ENCODE measurements at regions not wholly inside any gene's neighbourhood (a gene's known extent, or its start where the extent isn't known, plus 50 kb on each side); places are given as distances from the start of the nearest gene placed in this dataset.

- intact Hi-C loops (cut with micrococcal nuclease) = no loop called here
These were observed 189.8 kb upstream of the GRIK2 start for GRCh38 chr6:101203664-101204063.

DNA sequence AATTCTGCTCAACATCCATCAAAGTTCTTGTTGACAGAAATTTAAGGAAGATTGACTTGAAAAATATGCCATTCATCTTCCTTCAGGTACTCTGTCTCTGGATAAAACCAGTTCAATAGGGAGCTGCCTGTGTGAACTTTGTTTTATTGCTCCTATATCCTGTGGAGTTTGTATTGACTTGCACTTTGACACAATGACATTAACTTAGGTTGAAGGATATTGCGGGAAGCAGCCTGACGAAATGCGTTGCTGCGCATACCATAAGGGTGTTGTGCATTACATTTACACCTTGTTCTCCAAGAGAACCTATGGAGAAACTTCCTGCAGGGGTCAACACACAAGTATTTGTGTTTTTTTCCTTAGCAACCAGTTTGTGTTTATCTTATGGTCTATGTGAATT, 185.4 kb upstream of the GRIK2 start:
- intact Hi-C loops (cut with micrococcal nuclease) = no loop called here

DNA sequence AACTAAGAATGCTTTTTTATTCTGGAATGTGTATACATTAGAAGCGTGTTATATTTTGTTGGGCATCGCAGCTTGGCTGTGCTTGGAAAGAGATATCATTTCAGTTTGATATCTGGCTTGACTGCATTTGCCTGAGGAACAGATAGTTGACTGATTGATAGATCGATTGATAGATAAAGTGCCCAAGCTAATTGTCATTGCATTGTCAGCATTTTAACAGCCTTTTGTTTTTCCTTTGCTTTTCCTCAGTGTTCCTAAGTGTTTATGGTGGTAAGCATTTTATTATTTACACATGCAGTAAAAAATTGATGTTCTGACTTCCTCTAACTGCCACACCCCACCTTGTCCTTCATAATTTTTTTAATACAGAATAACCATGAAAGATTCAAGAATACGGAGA, 180.9 kb upstream of the GRIK2 start:
- intact Hi-C loops (cut with micrococcal nuclease) = no loop called here

GRCh38 chr6:101222007-101222406, 171.5 kb upstream of the GRIK2 start:
- intact Hi-C loops (cut with micrococcal nuclease) = no loop called here

GRCh38 chr6:101224751-101225150, 168.8 kb upstream of the GRIK2 start:
- intact Hi-C loops (cut with micrococcal nuclease) = no loop called here

GRCh38 chr6:101226677-101227135, 166.8 kb upstream of the GRIK2 start:
- intact Hi-C loops (cut with micrococcal nuclease) = no loop called here

- intact Hi-C loops (cut with micrococcal nuclease) = no loop called here
These were observed 162.6 kb upstream of the GRIK2 start for GRCh38 chr6:101230866-101231265.

- intact Hi-C loops (cut with micrococcal nuclease) = no loop called here
These were observed 161.8 kb upstream of the GRIK2 start for GRCh38 chr6:101231606-101232235.

DNA sequence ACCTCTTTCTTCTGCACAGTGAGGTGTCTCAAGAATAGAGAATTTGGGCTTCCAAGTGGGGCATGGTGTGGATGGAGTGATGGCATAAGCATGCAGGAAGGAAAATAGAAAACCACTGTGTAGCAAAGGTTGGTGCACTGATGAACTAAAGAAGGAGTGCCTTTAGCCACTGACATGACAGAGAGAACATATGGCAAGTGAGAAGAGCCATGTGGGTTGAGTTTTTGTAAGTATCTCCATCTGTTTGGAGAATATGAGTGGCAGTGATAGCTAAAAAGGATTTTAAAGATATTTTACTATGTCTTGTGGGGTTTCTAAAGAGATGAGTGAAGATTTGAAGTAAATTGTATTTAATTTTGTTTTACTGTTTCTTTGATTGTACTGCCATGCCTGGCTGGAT, 160.5 kb upstream of the GRIK2 start:
- intact Hi-C loops (cut with micrococcal nuclease) = no loop called here

DNA sequence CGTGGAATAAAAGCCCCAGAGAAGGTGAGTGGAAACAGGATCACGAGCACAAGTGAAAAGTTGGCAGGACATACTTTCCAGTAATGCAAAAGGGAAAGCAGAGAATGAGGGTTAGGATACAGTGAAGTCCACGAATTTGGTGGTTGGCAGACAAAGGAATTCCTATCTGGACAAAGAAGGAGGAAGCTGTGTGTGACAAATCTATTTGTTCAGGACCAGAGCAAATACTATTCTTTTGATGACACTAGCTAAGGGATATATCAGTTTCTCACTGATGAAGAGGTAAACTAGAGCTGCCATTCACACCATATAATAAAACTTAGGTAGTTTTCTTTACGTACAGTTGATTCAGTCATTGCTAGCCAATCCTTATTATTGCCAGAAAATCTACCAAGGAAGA, 156.8 kb upstream of the GRIK2 start:
- intact Hi-C loops (cut with micrococcal nuclease) = no loop called here

- intact Hi-C loops (cut with micrococcal nuclease) = no loop called here
These were observed 152.1 kb upstream of the GRIK2 start for GRCh38 chr6:101241442-101241841.

- intact Hi-C loops (cut with micrococcal nuclease) = no loop called here
These were observed 144.0 kb upstream of the GRIK2 start for GRCh38 chr6:101249470-101249869.

DNA sequence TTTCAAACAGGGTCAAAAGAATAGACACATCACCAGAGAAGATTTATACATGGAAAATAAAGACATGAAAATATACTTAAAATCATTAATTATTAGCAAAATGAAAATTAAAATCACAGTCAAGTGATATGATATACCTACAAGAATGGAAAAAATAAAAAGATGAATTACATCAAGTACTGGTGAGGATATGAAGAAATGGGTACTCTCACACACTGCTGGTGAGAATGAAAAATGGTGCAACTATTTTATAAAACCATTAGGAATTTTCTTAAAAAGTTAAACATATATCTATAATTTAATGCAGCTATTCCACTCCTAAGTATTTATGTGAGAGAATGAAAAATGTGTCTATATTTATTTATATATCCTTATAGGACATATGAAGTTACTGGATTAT, 136.3 kb upstream of the GRIK2 start:
- intact Hi-C loops (cut with micrococcal nuclease) = no loop called here

- intact Hi-C loops (cut with micrococcal nuclease) = no loop called here
These were observed 134.0 kb upstream of the GRIK2 start for GRCh38 chr6:101259505-101259904.

DNA sequence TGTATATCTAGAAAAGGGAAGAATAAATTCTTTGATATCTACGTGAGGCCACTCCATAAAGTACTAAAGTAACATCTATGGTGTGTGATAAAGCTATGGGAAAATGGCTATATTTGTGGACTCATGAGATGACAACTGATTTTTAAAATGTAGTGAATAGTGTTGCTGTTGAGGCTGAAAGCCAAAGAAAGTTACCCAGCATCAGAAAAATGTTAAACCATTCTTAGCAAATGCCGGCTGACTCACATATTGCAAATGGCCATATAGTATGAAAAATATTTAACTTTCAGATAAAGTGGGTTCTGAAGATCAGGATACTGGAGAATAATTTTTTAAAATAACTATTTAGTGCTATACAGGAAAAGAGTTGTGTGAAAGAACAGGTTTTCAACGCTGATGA, 129.9 kb upstream of the GRIK2 start:
- intact Hi-C loops (cut with micrococcal nuclease) = no loop called here

DNA sequence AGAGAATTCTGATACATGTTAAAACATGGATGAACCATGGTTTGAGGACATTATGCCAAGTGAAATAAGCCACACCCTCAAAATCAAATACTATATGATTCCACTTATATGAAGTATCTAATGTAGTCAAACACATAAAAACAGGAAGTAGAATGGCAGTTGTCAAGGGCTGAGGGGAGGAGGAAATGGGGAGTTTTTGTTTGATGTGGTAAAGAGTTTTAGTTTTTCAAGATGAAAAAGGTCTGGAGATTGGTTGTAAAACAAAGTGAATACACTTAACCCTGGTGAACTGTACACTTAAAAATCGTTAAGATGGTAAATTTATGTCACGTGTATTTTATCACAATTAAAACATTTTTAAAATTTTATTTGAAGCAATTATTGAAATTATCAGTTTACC, 127.4 kb upstream of the GRIK2 start:
- intact Hi-C loops (cut with micrococcal nuclease) = no loop called here

DNA sequence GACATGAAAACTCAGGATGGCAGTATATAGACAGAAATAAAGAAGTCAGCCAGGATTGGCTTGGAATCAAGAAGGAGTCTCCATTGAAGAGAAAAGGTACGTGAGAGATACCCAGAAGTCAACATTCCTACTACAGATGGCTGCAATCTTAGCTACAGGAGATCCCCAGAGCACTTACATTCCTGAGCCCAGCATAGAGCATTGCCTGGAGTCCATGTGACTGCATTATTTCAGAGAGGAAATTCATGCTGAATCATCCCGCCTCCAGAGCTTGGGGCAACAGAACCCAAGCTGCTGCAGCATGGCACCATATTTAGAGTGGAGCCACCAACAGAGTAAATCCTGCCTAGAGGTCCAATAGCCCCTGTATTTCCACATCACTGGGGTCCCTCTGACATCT, 125.0 kb upstream of the GRIK2 start:
- intact Hi-C loops (cut with micrococcal nuclease) = no loop called here

DNA sequence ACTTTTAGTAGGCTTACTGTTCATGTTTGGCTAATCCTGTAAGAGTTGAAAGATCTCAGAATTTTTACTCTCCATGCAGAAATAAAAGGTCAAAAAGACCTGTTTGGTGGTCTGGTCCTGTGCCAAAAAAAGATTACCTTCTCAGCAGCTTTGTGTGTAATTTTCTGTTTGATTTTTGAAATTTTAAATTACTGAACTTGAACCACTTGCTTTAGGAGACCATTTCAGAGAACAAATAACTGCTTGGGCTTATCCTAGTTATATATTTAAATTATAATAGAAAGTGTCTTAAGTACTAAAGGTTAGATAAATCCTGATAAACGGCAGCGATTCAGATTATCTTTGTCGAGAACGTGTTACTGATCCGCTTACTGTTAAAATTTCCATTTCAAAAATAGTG, 118.3 kb upstream of the GRIK2 start:
- intact Hi-C loops (cut with micrococcal nuclease) = no loop called here

DNA sequence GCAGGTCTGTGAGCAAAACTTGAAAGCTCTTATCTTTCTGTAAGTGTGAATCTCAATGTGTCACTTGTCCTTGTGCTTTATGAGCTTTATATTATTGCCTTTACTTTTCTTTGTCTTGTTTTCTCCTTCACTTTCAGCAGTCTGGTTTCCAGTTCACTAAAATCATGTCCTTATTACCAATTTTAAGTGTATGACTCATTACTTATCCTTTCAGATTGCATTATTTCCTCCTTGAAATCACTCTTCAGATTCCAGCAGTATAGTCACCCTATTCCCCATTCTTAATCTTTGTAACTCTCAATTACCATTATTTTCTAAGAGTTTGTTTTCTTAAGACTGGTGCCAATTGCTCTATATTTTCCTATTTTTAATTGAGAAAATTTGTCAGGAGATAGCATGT, 117.4 kb upstream of the GRIK2 start:
- intact Hi-C loops (cut with micrococcal nuclease) = no loop called here

- intact Hi-C loops (cut with micrococcal nuclease) = no loop called here
These were observed 114.1 kb upstream of the GRIK2 start for GRCh38 chr6:101279410-101279809.

DNA sequence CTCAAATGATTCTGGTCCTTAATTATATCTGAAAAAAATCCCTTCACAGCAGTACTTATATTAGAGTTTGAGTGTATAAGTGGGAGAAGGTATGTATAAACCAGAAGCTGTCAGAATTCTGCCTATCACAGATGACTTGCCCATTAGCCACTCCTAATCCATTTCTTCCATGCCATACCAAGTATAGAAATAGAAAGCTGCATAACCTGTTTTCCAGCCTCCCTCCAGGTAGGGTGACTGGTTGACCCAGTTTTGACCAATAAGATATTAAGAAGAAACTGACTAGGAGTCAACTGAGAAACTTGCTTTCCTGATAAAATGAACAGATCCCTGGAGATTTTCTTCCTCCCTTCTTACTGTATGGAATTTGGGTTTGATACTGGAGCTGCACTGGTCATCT, 112.2 kb upstream of the GRIK2 start:
- intact Hi-C loops (cut with micrococcal nuclease) = no loop called here

DNA sequence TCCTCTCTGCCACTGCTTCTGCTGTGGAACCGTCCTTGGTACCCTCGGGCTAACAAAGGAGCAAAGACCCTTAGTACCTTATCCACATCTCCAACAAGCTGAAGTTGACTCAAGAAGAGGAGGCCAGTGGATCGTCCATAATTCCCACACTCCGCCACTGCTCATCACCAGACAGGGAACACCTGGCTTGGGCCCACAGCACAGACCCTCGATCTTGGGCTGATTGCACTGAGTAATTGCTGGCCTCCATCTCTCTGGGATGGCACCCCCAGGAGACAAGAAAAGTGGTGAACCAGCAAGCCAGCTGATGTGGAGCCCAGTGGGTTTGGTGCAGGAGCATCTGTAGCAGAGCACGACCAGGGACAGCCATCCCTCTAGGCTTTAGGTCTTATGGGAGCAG, 109.4 kb upstream of the GRIK2 start:
- intact Hi-C loops (cut with micrococcal nuclease) = no loop called here

GRCh38 chr6:101286146-101286545, 107.4 kb upstream of the GRIK2 start:
- intact Hi-C loops (cut with micrococcal nuclease) = no loop called here

DNA sequence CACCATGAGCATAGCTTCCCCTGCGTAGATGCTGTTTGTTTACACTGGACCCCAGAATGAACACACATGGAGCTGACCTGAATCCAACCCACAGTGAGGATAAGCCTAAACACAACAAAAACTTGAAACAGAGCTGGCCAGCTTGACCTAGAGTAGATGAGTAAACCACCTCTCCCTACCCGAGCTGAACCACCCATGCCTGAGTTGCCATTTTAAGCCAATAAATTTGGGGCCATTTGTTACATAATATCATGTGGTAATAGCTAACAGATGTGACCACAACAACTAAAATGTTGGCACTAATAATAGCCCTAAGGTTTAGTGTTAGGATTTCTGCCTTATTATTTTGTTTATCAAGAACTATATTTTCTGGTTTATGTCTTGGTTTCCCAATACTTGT, 103.2 kb upstream of the GRIK2 start:
- intact Hi-C loops (cut with micrococcal nuclease) = no loop called here

Data from T-helper 1 cell treated with Interleukin-12 subunit alpha and Interleukin-12 subunit beta and Interleukin-4 antibody, amounts not matched to agents 30 ng/mL and 1 ng/mL, for 36 hours (primary cell).